ENCODE measurements at regions not wholly inside any gene's neighbourhood (a gene's known extent, or its start where the extent isn't known, plus 50 kb on each side); places are given as distances from the start of the nearest gene placed in this dataset.

- no peak for DNase-seq
- WGBS, 3 donors = 95 to 96% (median 95%) methylated on average over 38 to 40 of the region's 40 CpGs
- TF ChIP-seq CTCF (IDR thresholded peaks at IDR 0.05) = no peak
- TF ChIP-seq EP300 (IDR thresholded peaks at IDR 0.05) = no peak
- TF ChIP-seq POLR2A (IDR thresholded peaks at IDR 0.05) = no peak
Observed at GRCh38 chr22:48744967-48745841, 1082.5 kb downstream of the BRD1 start.

GRCh38 chr22:48744283-48744641, 1083.4 kb downstream of the BRD1 start:
- peak in 1 of 5 donors; percentile 2 for DNase-seq
- Histone ChIP-seq H3K4me3 (no peak overlapping the region), H3K27me3 (no peaks in the 10 kb centered on the region), H3K4me1 (ENCODE audit: insufficient read depth) (no peaks in the 10 kb centered on the region), H3K36me3 (no peaks in the 10 kb centered on the region), H3K27ac (no peak overlapping the region), H3K9me3 (no peaks in the 10 kb centered on the region)
- TF ChIP-seq EP300 (IDR thresholded peaks at IDR 0.05) (no peak), CTCF (IDR thresholded peaks at IDR 0.05) (no peak), POLR2A (IDR thresholded peaks at IDR 0.05) (no peak)
- 93 to 97% (median 95%) methylated on average over 11 of the region's 11 CpGs for WGBS, 3 donors
- intact Hi-C loops (cut with DNase I) = no loop called here

More at GRCh38 chr22:48744967-48745841, 1082.5 kb downstream of the BRD1 start:
- Histone ChIP-seq H3K27me3 (no peaks in the 10 kb centered on the region), H3K27ac (no peak overlapping the region), H3K4me1 (ENCODE audit: insufficient read depth) (no peaks in the 10 kb centered on the region), H3K9me3 (no peaks in the 10 kb centered on the region), H3K4me3 (no peak overlapping the region), H3K36me3 (no peaks in the 10 kb centered on the region)
- intact Hi-C loops (cut with DNase I) = no loop called here

- Histone ChIP-seq H3K27ac (no peak overlapping the region), H3K4me3 (no peak overlapping the region), H3K27me3 (no peaks in the 10 kb centered on the region), H3K4me1 (ENCODE audit: insufficient read depth) (no peaks in the 10 kb centered on the region), H3K36me3 (no peaks in the 10 kb centered on the region), H3K9me3 (no peaks in the 10 kb centered on the region)
- DNase-seq = peak in 1 of 5 donors; percentile 6
- intact Hi-C loops (cut with DNase I) = no loop called here
- 81 to 90% (median 88%) methylated on average over 32 of the region's 32 CpGs for WGBS, 3 donors
- TF ChIP-seq POLR2A (IDR thresholded peaks at IDR 0.05) (no peak), CTCF (IDR thresholded peaks at IDR 0.05) (no peak), EP300 (IDR thresholded peaks at IDR 0.05) (no peak)
Observed at GRCh38 chr22:48743601-48744282, 1083.9 kb downstream of the BRD1 start.

- 93 to 95% (median 93%) methylated on average over 37 to 39 of the region's 39 CpGs for WGBS, 3 donors
- H3K27ac ChIP-seq = no peak overlapping the region
- H3K4me1 ChIP-seq (ENCODE audit: insufficient read depth) = no peaks in the 10 kb centered on the region
- no peaks in the 10 kb centered on the region for H3K9me3 ChIP-seq
- peak in 1 of 5 donors; percentile 4 for DNase-seq
- H3K27me3 ChIP-seq = no peaks in the 10 kb centered on the region
- no peak overlapping the region for H3K4me3 ChIP-seq
- no peak for TF ChIP-seq POLR2A (IDR thresholded peaks at IDR 0.05)
- no peak for TF ChIP-seq CTCF (IDR thresholded peaks at IDR 0.05)
- TF ChIP-seq EP300 (IDR thresholded peaks at IDR 0.05) = no peak
- H3K36me3 ChIP-seq = no peaks in the 10 kb centered on the region
- intact Hi-C loops (cut with DNase I) = no loop called here
Observed at GRCh38 chr22:48742556-48743343, 1084.9 kb downstream of the BRD1 start.
